CD4-positive, alpha-beta memory T cell (primary cell): ENCODE measurements at regions not wholly inside any gene's neighbourhood (a gene's known extent, or its start where the extent isn't known, plus 50 kb on each side); places are given as distances from the start of the nearest gene placed in this dataset.
"Not testable (repeated sequence)": the region's sequence is repeated elsewhere in the genome, so short reads cannot be mapped to it uniquely, and the experiment has no call there.

ENCODE experiments used
- CTCF ChIA-PET: fragments of 350-600 bp; sonication (Branson Sonifier 250); formaldehyde crosslinking; loops from one replicate; lab custom pipeline; 2021; ENCODE audit warnings: inconsistent platforms; ENCODE audit not compliant: partially characterized antibody; lab: Charles Lee
- POLR2A ChIA-PET: fragments of 350-600 bp; sonication (Branson Sonifier 250); formaldehyde crosslinking; loops from one replicate; lab custom pipeline; 2021; ENCODE audit not compliant: partially characterized antibody; lab: Charles Lee
- DNase-seq, 5 donors: peaks; one replicate each; pipeline versions ENCODE4 v3.0.0 to v3.0.0-alpha.2; 2020 to 2022; ENCODE audit warnings: mixed read lengths in 1 of 5
- H3K27ac ChIP-seq: one replicate; pipeline ENCODE4 v1.7.0; 2013; ENCODE audit warnings: low read depth, low read length
- H3K27me3 ChIP-seq: 2 replicates; pipeline ENCODE4 v1.7.0; 2013; ENCODE audit warnings: mild to moderate bottlenecking, low read length, moderate library complexity; ENCODE audit not compliant: insufficient read depth
- H3K36me3 ChIP-seq: 2 replicates; pipeline ENCODE4 v1.7.0; 2013; ENCODE audit warnings: mild to moderate bottlenecking, low read length, moderate library complexity; ENCODE audit not compliant: insufficient read depth
- H3K4me1 ChIP-seq: 2 replicates; pipeline ENCODE4 v1.7.0; 2013; ENCODE audit warnings: mild to moderate bottlenecking, low read length, moderate library complexity; ENCODE audit not compliant: insufficient read depth
- H3K4me3 ChIP-seq, 2 donors: one replicate each; pipeline ENCODE4 v1.7.0; 2013; ENCODE audit warnings: low read length in 2 of 2, mild to moderate bottlenecking in 1 of 2
- H3K9me3 ChIP-seq, 2 donors: one replicate each; pipeline ENCODE4 v1.7.0; 2013; ENCODE audit warnings: low read length in 2 of 2, control low read depth in 1 of 2; ENCODE audit not compliant: control insufficient read depth in 1 of 2
- H3K27ac Mint-ChIP-seq, 7 donors: one replicate each; pipeline ENCODE4 v1.8.0; 2020 to 2021; ENCODE audit warnings: mixed read lengths in 7 of 7, mild to moderate bottlenecking in 6 of 7, inconsistent platforms in 3 of 7, moderate library complexity in 3 of 7
- H3K27me3 Mint-ChIP-seq, 2 donors: one replicate each; pipeline ENCODE4 v1.8.0; 2020 to 2021; ENCODE audit warnings: mixed read lengths in 2 of 2
- H3K36me3 Mint-ChIP-seq, 2 donors: one replicate each; pipeline ENCODE4 v1.8.0; 2020 to 2021; ENCODE audit warnings: mixed read lengths in 2 of 2, inconsistent platforms in 1 of 2, mild to moderate bottlenecking in 1 of 2
- H3K4me1 Mint-ChIP-seq, 4 donors: one replicate each; pipeline ENCODE4 v1.8.0; 2020 to 2021; ENCODE audit warnings: mixed read lengths in 4 of 4, mild to moderate bottlenecking in 1 of 4
- H3K4me3 Mint-ChIP-seq, 8 donors: one replicate each; pipeline ENCODE4 v1.8.0; 2020 to 2021; ENCODE audit warnings: mixed read lengths in 8 of 8, mild to moderate bottlenecking in 7 of 8, moderate library complexity in 6 of 8, inconsistent platforms in 3 of 8
- H3K9me3 Mint-ChIP-seq, 8 donors: one replicate each; pipeline ENCODE4 v1.8.0; 2020 to 2021; ENCODE audit warnings: mixed read lengths in 8 of 8, mild to moderate bottlenecking in 5 of 8, inconsistent platforms in 3 of 8, moderate library complexity in 1 of 8
- intact Hi-C: fragments of 100-400 bp; cut with micrococcal nuclease; formaldehyde crosslinking; loops from one replicate; pipeline ENCODE4 v1.15.1; 2023

DNA sequence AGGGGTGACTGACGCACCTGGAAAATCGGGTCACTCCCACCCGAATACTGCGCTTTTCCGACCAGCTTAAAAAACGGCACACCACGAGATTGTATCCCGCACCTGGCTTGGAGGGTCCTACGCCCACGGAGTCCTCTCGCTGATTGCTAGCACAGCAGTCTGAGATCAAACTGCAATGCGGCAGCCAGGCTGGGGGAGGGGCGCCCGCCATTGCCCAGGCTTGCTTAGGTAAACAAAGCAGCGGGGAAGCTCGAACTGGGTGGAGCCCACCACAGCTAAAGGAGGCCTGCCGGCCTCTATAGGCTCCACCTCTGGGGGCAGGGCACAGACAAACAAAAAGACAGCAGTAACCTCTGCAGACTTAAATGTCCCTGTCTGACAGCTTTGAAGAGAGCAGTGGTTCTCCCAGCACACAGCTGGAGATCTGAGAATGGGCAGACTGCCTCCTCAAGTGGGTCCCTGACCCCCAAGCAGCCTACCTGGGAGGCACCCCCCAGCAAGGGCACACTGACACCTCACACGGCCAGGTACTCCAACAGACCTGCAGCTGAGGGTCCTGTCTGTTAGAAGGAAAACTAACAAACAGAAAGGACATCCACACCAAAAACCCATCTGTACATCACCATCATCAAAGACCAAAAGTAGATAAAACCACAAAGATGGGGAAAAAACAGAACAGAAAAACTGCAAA is 714.5 kb upstream of the PITX2 start:
- DNase-seq, result peak in 1 of 5 donors; percentile 28
- H3K27me3 ChIP-seq, H3K9me3 ChIP-seq, H3K4me3 ChIP-seq, H3K4me3 Mint-ChIP-seq, H3K9me3 Mint-ChIP-seq, H3K36me3 ChIP-seq, H3K27me3 Mint-ChIP-seq, CTCF ChIA-PET, POLR2A ChIA-PET, H3K36me3 Mint-ChIP-seq, H3K27ac Mint-ChIP-seq, H3K4me1 Mint-ChIP-seq, H3K27ac ChIP-seq, H3K4me1 ChIP-seq: not testable (repeated sequence)
- intact Hi-C loops, result loop anchor here (10.0 kb wide), 1 partner anchor 557 kb away; no protein-coding TSS in a partner anchor

DNA sequence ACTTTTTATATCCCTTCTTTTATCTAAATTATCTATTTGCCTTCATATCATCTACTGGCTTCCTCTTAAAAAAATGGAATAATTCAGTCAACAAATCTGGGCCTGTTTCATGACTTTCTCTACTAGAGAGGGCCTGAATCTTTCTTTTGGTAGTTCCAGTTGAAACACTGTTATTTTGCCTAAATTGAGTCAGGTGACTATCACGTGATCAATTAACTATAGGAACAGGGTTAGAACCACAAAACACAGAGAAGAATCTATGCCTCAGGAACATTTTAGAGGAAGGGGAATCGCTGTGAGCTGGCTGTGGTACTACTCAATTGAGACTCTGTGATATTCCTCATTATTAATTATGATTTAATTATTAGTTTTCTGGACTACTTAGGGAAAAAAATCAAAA is 736.7 kb upstream of the PITX2 start:
- H3K27ac Mint-ChIP-seq, result no peak overlapping the region
- intact Hi-C loops, result no loop called here
- Histone ChIP-seq H3K36me3 (no peaks in the 10 kb centered on the region), H3K4me3 (no peak overlapping the region), H3K9me3 (peaks cover 0 to 4% of the 10 kb centered on the region in 2 donors), H3K27me3 (no peaks in the 10 kb centered on the region), H3K4me1 (no peaks in the 10 kb centered on the region), H3K27ac (no peak overlapping the region)
- no peaks in the 10 kb centered on the region for H3K36me3 Mint-ChIP-seq
- ChIA-PET POLR2A (no interaction called here), CTCF (no interaction called here)
- no peak overlapping the region for H3K4me3 Mint-ChIP-seq
- H3K9me3 Mint-ChIP-seq, result peaks cover 0 to 12% (median 4%) of the 10 kb centered on the region in 8 donors
- DNase-seq, result no peak
- no peaks in the 10 kb centered on the region for H3K27me3 Mint-ChIP-seq
- H3K4me1 Mint-ChIP-seq, result no peaks in the 10 kb centered on the region

DNA sequence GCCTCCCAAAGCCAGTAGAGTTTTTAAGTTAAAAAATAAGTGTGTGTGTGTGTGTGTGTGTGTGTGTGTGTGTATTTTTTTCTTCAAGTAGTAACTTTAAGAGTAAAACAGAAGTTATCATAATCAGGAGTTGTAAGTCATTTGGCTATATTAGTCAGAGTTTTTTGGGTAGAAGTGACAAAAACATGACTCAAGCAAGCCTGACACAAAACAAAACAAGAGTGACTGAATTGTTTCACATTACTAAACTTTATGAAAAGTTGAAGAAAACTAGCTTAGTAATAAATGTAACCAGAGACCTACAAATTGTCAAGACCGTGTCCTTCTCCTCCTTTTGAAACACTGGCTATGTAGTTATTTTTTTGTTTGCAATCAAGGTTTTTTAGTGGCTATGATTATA is 738.0 kb upstream of the PITX2 start:
- no peak overlapping the region for H3K4me3 Mint-ChIP-seq
- POLR2A ChIA-PET, result no interaction called here
- Histone ChIP-seq H3K36me3 (no peaks in the 10 kb centered on the region), H3K4me3 (no peak overlapping the region), H3K27ac (no peak overlapping the region), H3K9me3 (peaks cover 0 to 4% of the 10 kb centered on the region in 2 donors), H3K4me1 (no peaks in the 10 kb centered on the region), H3K27me3 (no peaks in the 10 kb centered on the region)
- CTCF ChIA-PET, result no interaction called here
- peaks cover 0 to 12% (median 5%) of the 10 kb centered on the region in 8 donors for H3K9me3 Mint-ChIP-seq
- H3K27ac Mint-ChIP-seq, result no peak overlapping the region
- no peaks in the 10 kb centered on the region for H3K36me3 Mint-ChIP-seq
- no peak for DNase-seq
- intact Hi-C loops, result no loop called here
- no peaks in the 10 kb centered on the region for H3K27me3 Mint-ChIP-seq
- no peaks in the 10 kb centered on the region for H3K4me1 Mint-ChIP-seq

DNA sequence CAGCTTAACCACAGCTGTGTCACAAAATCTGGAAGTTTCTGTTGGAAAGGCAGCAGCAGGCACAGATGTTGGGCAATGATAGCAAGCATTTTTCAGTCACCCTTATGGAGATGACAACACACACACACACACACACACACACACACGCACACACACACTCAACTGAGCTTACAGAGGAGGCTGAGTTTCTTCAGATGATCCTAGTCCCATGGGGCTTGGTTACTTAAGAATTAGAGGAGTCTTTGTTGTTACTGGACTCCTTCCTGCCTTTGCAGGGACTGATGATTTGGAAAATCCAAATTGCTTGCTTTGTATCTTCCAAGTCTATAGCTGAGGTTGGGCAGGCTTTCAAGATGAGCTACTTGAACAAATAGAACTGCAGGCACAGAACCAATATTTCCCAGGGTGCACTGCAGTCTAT is 740.1 kb upstream of the PITX2 start:
- Histone ChIP-seq H3K27ac (no peak overlapping the region), H3K36me3 (no peaks in the 10 kb centered on the region), H3K9me3 (peaks cover 0 to 4% of the 10 kb centered on the region in 2 donors), H3K4me3 (no peak overlapping the region), H3K27me3 (no peaks in the 10 kb centered on the region), H3K4me1 (no peaks in the 10 kb centered on the region)
- Mint-ChIP-seq H3K36me3 (no peaks in the 10 kb centered on the region), H3K4me1 (no peaks in the 10 kb centered on the region), H3K27ac (no peak overlapping the region), H3K27me3 (no peaks in the 10 kb centered on the region), H3K4me3 (no peak overlapping the region), H3K9me3 (peaks cover 0 to 15% (median 10%) of the 10 kb centered on the region in 8 donors)
- DNase-seq, result no peak
- ChIA-PET CTCF (no interaction called here), POLR2A (no interaction called here)
- intact Hi-C loops, result no loop called here

DNA sequence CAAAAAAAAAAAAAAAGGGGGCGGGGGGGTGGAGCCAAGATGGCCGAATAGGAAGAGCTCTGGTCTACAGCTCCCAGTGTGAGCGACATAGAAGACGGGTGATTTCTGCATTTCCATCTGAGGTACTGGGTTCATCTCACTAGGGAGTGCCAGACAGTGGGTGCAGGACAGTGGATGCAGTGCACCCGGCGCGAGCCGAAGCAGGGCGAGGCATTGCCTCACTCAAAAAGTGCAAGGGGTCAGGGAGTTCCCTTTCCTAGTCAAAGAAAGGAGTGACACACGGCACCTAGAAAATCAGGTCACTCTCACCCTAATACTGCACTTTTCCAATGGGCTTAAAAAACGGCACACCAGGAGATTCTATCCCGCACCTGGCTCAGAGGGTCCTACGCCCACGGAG is 755.0 kb upstream of the PITX2 start:
- H3K27me3 Mint-ChIP-seq, CTCF ChIA-PET, H3K4me1 Mint-ChIP-seq: not testable (repeated sequence)

DNA sequence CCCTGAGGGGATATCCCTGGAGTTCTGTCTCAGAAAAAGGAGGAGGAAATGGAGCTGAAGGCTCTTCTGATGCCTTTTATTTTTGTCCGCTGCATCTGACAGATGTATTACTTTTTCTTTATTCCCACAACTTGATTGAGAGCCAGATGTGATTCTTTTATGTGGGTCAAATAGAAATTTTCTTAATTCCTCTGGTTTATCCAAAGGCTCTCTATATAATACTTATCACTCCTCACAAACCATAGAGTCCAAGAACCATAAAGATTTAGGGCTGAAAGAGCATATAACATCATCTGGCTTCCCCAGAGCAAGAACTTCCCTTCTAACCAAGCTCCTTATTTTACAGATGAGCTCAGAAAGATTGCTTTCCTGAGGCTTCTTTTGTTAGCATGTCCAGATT is 756.7 kb upstream of the FAM241A start:
- H3K4me1 Mint-ChIP-seq, result no peaks in the 10 kb centered on the region
- no peak for DNase-seq
- Histone ChIP-seq H3K4me1 (no peaks in the 10 kb centered on the region), H3K27ac (no peak overlapping the region), H3K4me3 (no peak overlapping the region), H3K27me3 (no peaks in the 10 kb centered on the region), H3K36me3 (no peaks in the 10 kb centered on the region), H3K9me3 (no peaks in the 10 kb centered on the region)
- H3K36me3 Mint-ChIP-seq, result no peaks in the 10 kb centered on the region
- intact Hi-C loops, result no loop called here
- no peak overlapping the region for H3K27ac Mint-ChIP-seq
- H3K4me3 Mint-ChIP-seq, result no peak overlapping the region
- POLR2A ChIA-PET, result no interaction called here
- peaks cover 0 to 20% (median 11%) of the 10 kb centered on the region in 8 donors for H3K9me3 Mint-ChIP-seq
- no peaks in the 10 kb centered on the region for H3K27me3 Mint-ChIP-seq
- CTCF ChIA-PET, result no interaction called here

More for the DNA sequence above, 755.0 kb upstream of the PITX2 start:
- H3K4me3 Mint-ChIP-seq, H3K36me3 Mint-ChIP-seq, H3K27me3 ChIP-seq, H3K9me3 ChIP-seq, H3K4me1 ChIP-seq, H3K36me3 ChIP-seq, POLR2A ChIA-PET, intact Hi-C loops, DNase-seq, H3K4me3 ChIP-seq, H3K27ac Mint-ChIP-seq, H3K27ac ChIP-seq: not testable (repeated sequence)
- H3K9me3 Mint-ChIP-seq, result peaks cover 0 to 12% (median 3%) of the 10 kb centered on the region in 8 donors

DNA sequence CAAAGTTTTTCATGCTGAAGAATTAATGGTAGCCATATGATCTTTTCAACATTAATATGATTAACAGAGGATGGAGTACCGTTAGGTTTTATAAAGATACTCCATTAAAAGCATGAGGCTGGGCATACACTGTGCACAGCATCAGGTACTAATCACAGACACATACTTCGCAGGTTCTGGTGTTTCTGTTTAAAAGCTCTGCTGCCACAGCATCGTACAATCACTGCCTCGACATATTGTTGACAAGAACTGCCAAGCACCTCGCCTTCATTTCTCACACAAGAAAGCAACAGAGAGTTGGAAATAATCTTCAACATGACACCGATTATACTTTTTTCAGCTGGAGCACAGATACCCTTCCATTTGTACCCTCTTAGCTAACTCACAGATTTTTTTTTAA is 753.4 kb upstream of the FAM241A start:
- no peaks in the 10 kb centered on the region for H3K9me3 ChIP-seq
- no peak overlapping the region for H3K4me3 Mint-ChIP-seq
- no peak overlapping the region for H3K4me3 ChIP-seq
- H3K4me1 Mint-ChIP-seq, result no peaks in the 10 kb centered on the region
- H3K27me3 Mint-ChIP-seq, result no peaks in the 10 kb centered on the region
- H3K27me3 ChIP-seq, result no peaks in the 10 kb centered on the region
- CTCF ChIA-PET, result no interaction called here
- no peaks in the 10 kb centered on the region for H3K4me1 ChIP-seq
- no peak for DNase-seq
- POLR2A ChIA-PET, result no interaction called here
- intact Hi-C loops, result no loop called here
- no peaks in the 10 kb centered on the region for H3K36me3 Mint-ChIP-seq
- peaks cover 0 to 19% (median 9%) of the 10 kb centered on the region in 8 donors for H3K9me3 Mint-ChIP-seq
- H3K27ac Mint-ChIP-seq, result no peak overlapping the region
- no peaks in the 10 kb centered on the region for H3K36me3 ChIP-seq
- H3K27ac ChIP-seq, result no peak overlapping the region
